ENCODE measurements at regions not wholly inside any gene's neighbourhood (a gene's known extent, or its start where the extent isn't known, plus 50 kb on each side); places are given as distances from the start of the nearest gene placed in this dataset.

DNA sequence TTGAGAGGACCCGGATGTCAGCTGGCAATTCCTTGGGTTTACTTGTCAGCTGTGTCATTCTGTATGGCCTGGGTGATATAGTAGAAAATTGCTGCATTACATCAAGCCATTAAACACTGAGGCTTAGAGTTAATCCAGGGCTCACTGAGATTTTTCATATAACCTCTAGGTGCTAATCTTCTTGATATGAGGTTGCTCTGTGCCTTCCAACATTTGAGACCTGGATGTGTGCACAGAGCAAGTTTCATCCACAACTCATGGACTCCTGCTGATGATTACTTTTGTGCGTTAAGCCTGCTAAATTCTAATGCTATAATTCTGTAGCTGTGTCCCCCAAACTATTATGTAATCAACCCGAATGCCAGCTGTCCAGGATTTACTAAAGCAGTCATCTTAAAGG, 178.4 kb upstream of the CDH20 start:
- H3K27ac ChIP-seq (ENCODE audit: low read depth, low read length): no peak overlapping the region
- H3K4me1 ChIP-seq (ENCODE audit: control insufficient read depth, insufficient read depth, low read length): no peaks in the 10 kb centered on the region
- H3K9ac ChIP-seq (ENCODE audit: low read length): no peak overlapping the region
- H3K4me3 ChIP-seq (ENCODE audit: low read depth, low read length): no peak overlapping the region
- no peaks in the 10 kb centered on the region for H3K36me3 ChIP-seq (ENCODE audit: control insufficient read depth, insufficient read depth, low read length)
- no peaks in the 10 kb centered on the region for H3K27me3 ChIP-seq (ENCODE audit: control insufficient read depth, insufficient read depth, low read length)
- H3K9me3 ChIP-seq (ENCODE audit: control insufficient read depth, insufficient read depth, low read depth, low read length): no peaks in the 10 kb centered on the region

DNA sequence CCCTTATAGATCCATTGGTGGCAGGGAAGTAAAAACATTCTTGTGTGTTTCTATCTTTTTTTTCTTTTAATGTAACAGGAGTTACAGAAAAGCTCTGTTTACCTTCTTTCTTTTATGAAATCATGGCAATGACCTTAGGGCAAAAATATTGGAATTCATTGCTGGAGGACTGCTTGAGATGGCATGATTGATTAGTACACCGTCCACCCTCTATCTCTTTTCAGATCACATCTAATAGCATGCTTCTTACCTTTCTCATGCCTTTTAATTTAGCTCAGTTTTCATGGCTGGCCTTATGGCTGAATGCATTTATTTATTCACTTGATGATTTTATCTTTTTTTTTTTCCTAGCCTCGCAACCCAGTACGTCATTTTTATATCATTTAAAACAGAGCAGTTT, 177.6 kb upstream of the CDH20 start:
- no peak overlapping the region for H3K27ac ChIP-seq (ENCODE audit: low read depth, low read length)
- H3K4me3 ChIP-seq (ENCODE audit: low read depth, low read length): no peak overlapping the region
- H3K9me3 ChIP-seq (ENCODE audit: control insufficient read depth, insufficient read depth, low read depth, low read length): no peaks in the 10 kb centered on the region
- H3K4me1 ChIP-seq (ENCODE audit: control insufficient read depth, insufficient read depth, low read length): no peaks in the 10 kb centered on the region
- H3K27me3 ChIP-seq (ENCODE audit: control insufficient read depth, insufficient read depth, low read length): no peaks in the 10 kb centered on the region
- H3K9ac ChIP-seq (ENCODE audit: low read length): no peak overlapping the region
- H3K36me3 ChIP-seq (ENCODE audit: control insufficient read depth, insufficient read depth, low read length): no peaks in the 10 kb centered on the region

DNA sequence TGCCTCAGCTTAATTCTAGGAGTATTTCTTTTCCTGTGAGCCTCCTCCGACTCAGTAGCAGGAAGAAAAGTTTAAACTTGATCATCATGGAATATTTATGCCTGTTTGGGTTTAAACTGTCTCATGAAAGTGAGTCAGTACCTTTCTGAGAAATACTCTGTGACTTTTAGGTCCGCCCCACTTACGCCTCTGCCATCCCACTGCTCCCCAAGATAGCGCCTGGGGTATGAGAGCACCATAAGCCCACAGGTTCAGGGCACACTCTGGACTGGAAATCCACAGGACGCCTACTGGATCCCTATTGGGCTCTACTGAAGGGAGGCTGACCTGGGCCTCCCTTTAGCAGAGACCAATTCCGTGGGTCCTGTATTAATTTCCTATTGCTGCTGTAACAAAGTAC, 175.8 kb upstream of the CDH20 start:
- Histone ChIP-seq H3K4me1 (ENCODE audit: control insufficient read depth, insufficient read depth, low read length) (no peaks in the 10 kb centered on the region), H3K27ac (ENCODE audit: low read depth, low read length) (no peak overlapping the region), H3K4me3 (ENCODE audit: low read depth, low read length) (no peak overlapping the region), H3K27me3 (ENCODE audit: control insufficient read depth, insufficient read depth, low read length) (no peaks in the 10 kb centered on the region), H3K9ac (ENCODE audit: low read length) (no peak overlapping the region), H3K36me3 (ENCODE audit: control insufficient read depth, insufficient read depth, low read length) (no peaks in the 10 kb centered on the region), H3K9me3 (ENCODE audit: control insufficient read depth, insufficient read depth, low read depth, low read length) (no peaks in the 10 kb centered on the region)

DNA sequence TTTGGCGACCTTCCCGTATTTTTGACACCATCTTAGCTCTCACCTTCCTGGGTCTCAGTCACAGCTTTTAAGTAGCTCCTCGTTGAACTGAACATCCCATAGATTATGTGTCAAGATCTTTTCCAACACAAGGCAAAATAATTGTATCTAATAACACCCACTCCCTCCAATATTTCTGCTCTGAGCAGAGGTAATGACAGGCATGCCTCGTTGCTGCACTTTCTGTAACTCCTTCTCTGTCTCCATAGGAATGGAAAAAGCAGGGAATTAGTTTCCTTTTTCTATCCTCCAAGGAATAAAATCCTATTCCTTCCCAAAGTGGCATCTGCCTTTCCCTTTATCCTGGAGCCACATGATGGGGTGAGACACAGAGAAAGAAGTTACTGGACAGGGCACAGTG, 174.0 kb upstream of the CDH20 start:
- Histone ChIP-seq H3K4me1 (ENCODE audit: control insufficient read depth, insufficient read depth, low read length) (no peaks in the 10 kb centered on the region), H3K27me3 (ENCODE audit: control insufficient read depth, insufficient read depth, low read length) (no peaks in the 10 kb centered on the region), H3K4me3 (ENCODE audit: low read depth, low read length) (no peak overlapping the region), H3K27ac (ENCODE audit: low read depth, low read length) (no peak overlapping the region), H3K9ac (ENCODE audit: low read length) (no peak overlapping the region), H3K36me3 (ENCODE audit: control insufficient read depth, insufficient read depth, low read length) (no peaks in the 10 kb centered on the region), H3K9me3 (ENCODE audit: control insufficient read depth, insufficient read depth, low read depth, low read length) (no peaks in the 10 kb centered on the region)

DNA sequence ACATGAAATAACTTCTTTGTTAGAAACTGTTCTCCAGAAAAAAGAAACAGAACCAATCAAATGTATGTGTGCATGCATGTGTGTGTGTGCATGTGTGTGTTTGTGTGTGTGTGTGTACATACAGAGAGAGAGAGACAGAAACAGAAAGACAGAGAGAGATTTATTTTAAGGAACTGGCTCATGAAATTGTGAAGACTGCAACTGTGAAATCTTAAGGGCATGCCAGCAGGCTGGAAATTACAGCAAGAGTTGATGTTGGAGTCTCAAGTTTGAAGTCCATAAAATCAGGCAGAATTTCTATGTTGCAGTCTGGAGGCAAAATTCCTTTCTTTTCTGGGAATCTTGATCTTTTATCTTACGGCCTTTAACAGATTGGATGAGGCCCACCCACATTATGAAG, 168.9 kb upstream of the CDH20 start:
- no peak overlapping the region for H3K27ac ChIP-seq (ENCODE audit: low read depth, low read length)
- no peaks in the 10 kb centered on the region for H3K27me3 ChIP-seq (ENCODE audit: control insufficient read depth, insufficient read depth, low read length)
- H3K4me1 ChIP-seq (ENCODE audit: control insufficient read depth, insufficient read depth, low read length): no peaks in the 10 kb centered on the region
- no peak overlapping the region for H3K4me3 ChIP-seq (ENCODE audit: low read depth, low read length)
- H3K9me3 ChIP-seq (ENCODE audit: control insufficient read depth, insufficient read depth, low read depth, low read length): no peaks in the 10 kb centered on the region
- H3K36me3 ChIP-seq (ENCODE audit: control insufficient read depth, insufficient read depth, low read length): no peaks in the 10 kb centered on the region
- H3K9ac ChIP-seq (ENCODE audit: low read length): no peak overlapping the region

DNA sequence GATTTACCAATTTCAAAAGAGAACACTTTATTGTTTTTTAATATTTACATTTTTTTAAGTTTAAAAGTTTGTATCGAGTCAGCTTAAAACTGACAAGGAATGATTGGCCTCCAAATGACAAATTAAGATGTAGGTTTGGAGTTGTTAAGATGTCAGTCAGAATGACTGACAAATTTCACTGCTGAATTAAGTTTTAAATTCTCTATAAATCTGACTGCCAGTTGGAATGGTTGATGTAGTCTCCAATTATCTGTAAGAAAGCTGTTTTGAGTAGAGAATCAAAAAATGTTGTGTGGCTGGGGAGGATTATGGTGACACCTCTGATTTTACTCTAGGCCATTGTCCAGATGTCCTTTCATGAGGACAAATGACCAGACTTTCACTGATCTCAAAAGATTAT, 165.3 kb upstream of the CDH20 start:
- Histone ChIP-seq H3K9ac (ENCODE audit: low read length) (no peak overlapping the region), H3K27ac (ENCODE audit: low read depth, low read length) (no peak overlapping the region), H3K4me3 (ENCODE audit: low read depth, low read length) (no peak overlapping the region), H3K27me3 (ENCODE audit: control insufficient read depth, insufficient read depth, low read length) (no peaks in the 10 kb centered on the region), H3K4me1 (ENCODE audit: control insufficient read depth, insufficient read depth, low read length) (no peaks in the 10 kb centered on the region), H3K36me3 (ENCODE audit: control insufficient read depth, insufficient read depth, low read length) (no peaks in the 10 kb centered on the region), H3K9me3 (ENCODE audit: control insufficient read depth, insufficient read depth, low read depth, low read length) (no peaks in the 10 kb centered on the region; the same call in 1 of the 2 replicates)

DNA sequence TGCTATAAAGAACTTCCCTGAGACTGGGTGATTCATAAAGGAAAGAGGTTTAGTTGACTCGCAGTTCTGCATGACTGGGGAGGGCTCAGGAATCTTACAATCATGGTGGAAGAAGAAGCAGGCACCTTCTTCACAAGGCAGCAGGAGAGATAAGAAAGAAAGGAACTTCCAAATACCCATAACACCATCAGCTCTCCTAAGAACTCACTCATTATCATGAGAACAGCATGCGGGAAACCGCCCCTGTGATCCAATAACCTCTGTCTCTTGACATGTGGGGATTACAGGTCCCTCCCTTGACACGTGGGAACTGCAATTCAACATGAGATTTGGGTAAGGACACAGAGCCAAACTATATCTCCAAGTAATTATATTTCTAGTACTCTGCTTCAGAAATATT, 163.8 kb upstream of the CDH20 start:
- no peaks in the 10 kb centered on the region for H3K36me3 ChIP-seq (ENCODE audit: control insufficient read depth, insufficient read depth, low read length)
- H3K9me3 ChIP-seq (ENCODE audit: control insufficient read depth, insufficient read depth, low read depth, low read length): no peaks in the 10 kb centered on the region; the same call in 1 of the 2 replicates
- H3K27ac ChIP-seq (ENCODE audit: low read depth, low read length): no peak overlapping the region
- no peaks in the 10 kb centered on the region for H3K27me3 ChIP-seq (ENCODE audit: control insufficient read depth, insufficient read depth, low read length)
- H3K9ac ChIP-seq (ENCODE audit: low read length): no peak overlapping the region
- H3K4me1 ChIP-seq (ENCODE audit: control insufficient read depth, insufficient read depth, low read length): no peaks in the 10 kb centered on the region
- no peak overlapping the region for H3K4me3 ChIP-seq (ENCODE audit: low read depth, low read length)

DNA sequence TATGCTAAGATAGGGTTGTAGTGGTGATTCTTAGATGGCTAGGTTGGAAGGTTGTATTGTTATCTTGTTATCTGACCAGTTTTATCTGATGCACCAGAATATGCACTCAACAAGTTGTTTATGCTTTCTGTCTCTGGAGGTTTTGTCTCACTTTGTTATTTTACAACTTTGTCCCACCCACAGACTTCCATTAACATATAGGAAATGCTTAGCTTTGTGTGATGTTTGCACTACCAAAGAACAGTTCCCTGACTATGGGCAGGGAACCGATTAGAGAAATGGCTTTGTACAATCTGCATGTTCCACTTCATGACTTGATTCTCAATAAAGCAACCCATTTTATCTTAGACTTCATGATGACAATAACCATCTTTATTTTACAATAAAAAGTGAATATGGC, 160.6 kb upstream of the CDH20 start:
- Histone ChIP-seq H3K36me3 (ENCODE audit: control insufficient read depth, insufficient read depth, low read length) (no peaks in the 10 kb centered on the region), H3K27me3 (ENCODE audit: control insufficient read depth, insufficient read depth, low read length) (no peaks in the 10 kb centered on the region), H3K9ac (ENCODE audit: low read length) (no peak overlapping the region), H3K9me3 (ENCODE audit: control insufficient read depth, insufficient read depth, low read depth, low read length) (peaks cover 2% of the 10 kb centered on the region), H3K4me3 (ENCODE audit: low read depth, low read length) (no peak overlapping the region), H3K4me1 (ENCODE audit: control insufficient read depth, insufficient read depth, low read length) (no peaks in the 10 kb centered on the region), H3K27ac (ENCODE audit: low read depth, low read length) (no peak overlapping the region)

DNA sequence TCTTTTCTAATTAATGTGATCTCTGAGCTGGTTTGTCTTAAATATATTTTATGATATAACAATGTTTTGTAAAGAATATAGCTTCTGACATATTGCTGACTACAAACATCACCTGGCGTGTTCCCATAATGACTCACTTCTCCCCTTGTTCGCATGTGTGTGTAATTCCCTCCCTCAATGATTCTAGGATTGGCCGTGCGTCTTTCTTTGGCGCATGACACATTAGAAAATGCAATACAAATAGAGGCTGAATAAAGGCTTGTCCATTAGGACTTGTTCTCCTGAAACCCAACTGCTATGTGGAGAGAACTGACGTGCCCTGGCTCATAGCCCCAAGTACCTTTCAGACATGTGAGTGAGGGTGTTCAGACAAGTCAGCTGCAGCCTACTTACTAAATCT, 159.7 kb upstream of the CDH20 start:
- Histone ChIP-seq H3K9ac (ENCODE audit: low read length) (no peak overlapping the region), H3K4me1 (ENCODE audit: control insufficient read depth, insufficient read depth, low read length) (no peaks in the 10 kb centered on the region), H3K27ac (ENCODE audit: low read depth, low read length) (no peak overlapping the region), H3K9me3 (ENCODE audit: control insufficient read depth, insufficient read depth, low read depth, low read length) (peaks cover 8% of the 10 kb centered on the region), H3K36me3 (ENCODE audit: control insufficient read depth, insufficient read depth, low read length) (no peaks in the 10 kb centered on the region), H3K27me3 (ENCODE audit: control insufficient read depth, insufficient read depth, low read length) (no peaks in the 10 kb centered on the region), H3K4me3 (ENCODE audit: low read depth, low read length) (no peak overlapping the region)

DNA sequence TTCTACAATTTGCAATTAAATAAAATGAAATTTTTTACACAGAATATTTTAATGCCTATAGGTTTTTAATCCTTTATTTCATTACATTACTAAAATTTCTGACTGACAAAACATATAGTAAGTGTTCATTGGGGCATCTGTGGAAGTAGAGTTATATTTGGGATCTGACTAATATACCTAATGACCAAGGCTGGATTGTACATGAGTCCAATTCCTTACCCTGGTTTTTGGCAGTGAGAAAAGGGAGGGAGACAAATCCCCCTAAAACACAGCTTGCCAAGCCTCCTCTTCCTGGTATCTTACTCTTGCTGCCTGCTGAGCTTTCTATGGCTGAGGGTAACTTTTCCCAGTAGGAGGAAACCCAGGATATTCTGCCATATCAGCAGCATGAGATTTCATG, 149.4 kb upstream of the CDH20 start:
- H3K9ac ChIP-seq (ENCODE audit: low read length): no peak overlapping the region
- H3K4me3 ChIP-seq (ENCODE audit: low read depth, low read length): no peak overlapping the region
- no peaks in the 10 kb centered on the region for H3K4me1 ChIP-seq (ENCODE audit: control insufficient read depth, insufficient read depth, low read length)
- no peaks in the 10 kb centered on the region for H3K27me3 ChIP-seq (ENCODE audit: control insufficient read depth, insufficient read depth, low read length)
- H3K9me3 ChIP-seq (ENCODE audit: control insufficient read depth, insufficient read depth, low read depth, low read length): no peaks in the 10 kb centered on the region
- H3K27ac ChIP-seq (ENCODE audit: low read depth, low read length): no peak overlapping the region
- no peaks in the 10 kb centered on the region for H3K36me3 ChIP-seq (ENCODE audit: control insufficient read depth, insufficient read depth, low read length)

DNA sequence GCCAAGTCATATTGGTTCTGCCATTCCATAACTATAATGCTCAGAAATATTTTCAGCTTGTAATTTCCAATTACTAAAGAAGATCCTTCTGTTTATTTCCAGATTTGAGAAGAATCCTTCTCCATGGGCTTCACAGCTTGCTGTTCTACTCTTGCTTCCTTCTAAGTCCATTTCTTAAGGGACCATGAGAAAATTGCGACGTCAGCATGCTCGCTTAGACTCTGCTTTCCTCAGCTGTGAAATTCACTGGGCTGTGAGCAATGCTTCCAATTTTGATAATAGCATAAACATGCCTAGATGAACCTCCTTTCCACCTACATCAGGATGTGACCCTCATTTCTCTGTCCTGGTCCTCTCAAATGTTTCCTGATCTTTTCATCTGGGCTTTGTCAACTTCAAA, 145.3 kb upstream of the CDH20 start:
- no peaks in the 10 kb centered on the region for H3K4me1 ChIP-seq (ENCODE audit: control insufficient read depth, insufficient read depth, low read length)
- H3K27ac ChIP-seq (ENCODE audit: low read depth, low read length): no peak overlapping the region
- H3K9ac ChIP-seq (ENCODE audit: low read length): no peak overlapping the region
- H3K27me3 ChIP-seq (ENCODE audit: control insufficient read depth, insufficient read depth, low read length): no peaks in the 10 kb centered on the region
- no peak overlapping the region for H3K4me3 ChIP-seq (ENCODE audit: low read depth, low read length)
- H3K9me3 ChIP-seq (ENCODE audit: control insufficient read depth, insufficient read depth, low read depth, low read length): no peaks in the 10 kb centered on the region
- H3K36me3 ChIP-seq (ENCODE audit: control insufficient read depth, insufficient read depth, low read length): no peaks in the 10 kb centered on the region

DNA sequence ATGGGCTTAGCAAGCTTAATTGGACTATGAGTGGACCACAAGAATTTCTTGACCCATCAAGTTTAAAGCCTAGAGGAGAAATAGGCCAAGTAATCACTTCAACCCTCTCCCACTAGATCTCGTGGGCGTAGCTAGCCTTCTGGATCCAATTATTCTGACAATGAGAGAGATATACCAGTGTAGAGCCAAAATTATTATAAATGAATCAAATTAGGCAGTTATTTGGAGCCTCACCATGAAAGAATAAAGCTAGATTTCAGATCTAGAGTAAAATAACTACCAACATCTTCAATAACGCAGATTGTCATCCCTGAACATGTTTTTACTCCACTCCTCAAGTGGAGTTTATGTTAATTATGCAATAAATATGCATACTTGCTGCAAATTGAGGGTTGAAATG, 143.9 kb upstream of the CDH20 start:
- H3K9me3 ChIP-seq (ENCODE audit: control insufficient read depth, insufficient read depth, low read depth, low read length): no peaks in the 10 kb centered on the region
- no peak overlapping the region for H3K27ac ChIP-seq (ENCODE audit: low read depth, low read length)
- no peaks in the 10 kb centered on the region for H3K27me3 ChIP-seq (ENCODE audit: control insufficient read depth, insufficient read depth, low read length)
- no peak overlapping the region for H3K4me3 ChIP-seq (ENCODE audit: low read depth, low read length)
- H3K9ac ChIP-seq (ENCODE audit: low read length): no peak overlapping the region
- H3K36me3 ChIP-seq (ENCODE audit: control insufficient read depth, insufficient read depth, low read length): no peaks in the 10 kb centered on the region
- H3K4me1 ChIP-seq (ENCODE audit: control insufficient read depth, insufficient read depth, low read length): no peaks in the 10 kb centered on the region

Measured in HUES6 (cell line).